Erythroblast (primary cell): ENCODE measurements at regions not wholly inside any gene's neighbourhood (a gene's known extent, or its start where the extent isn't known, plus 50 kb on each side); places are given as distances from the start of the nearest gene placed in this dataset.

Source experiments
- GATA1 ChIP-seq: IDR thresholded peaks from 2 replicates; pipeline ENCODE4 v1.6.1; 2011; ENCODE audit warnings: low read depth, mild to moderate bottlenecking, control low read depth, low read length, moderate library complexity
- POLR2A ChIP-seq: IDR thresholded peaks from 2 replicates; pipeline ENCODE4 v1.6.1; 2011; ENCODE audit warnings: mild to moderate bottlenecking, low read length

- TF ChIP-seq POLR2A (no peak), GATA1 (no peak)
Observed at GRCh38 chr10:78744056-78744455, 324.7 kb upstream of the ZMIZ1 start.
